ENCODE measurements at regions not wholly inside any gene's neighbourhood (a gene's known extent, or its start where the extent isn't known, plus 50 kb on each side); places are given as distances from the start of the nearest gene placed in this dataset.
"Not testable (repeated sequence)": the region's sequence is repeated elsewhere in the genome, so short reads cannot be mapped to it uniquely, and the experiment has no call there.

DNA sequence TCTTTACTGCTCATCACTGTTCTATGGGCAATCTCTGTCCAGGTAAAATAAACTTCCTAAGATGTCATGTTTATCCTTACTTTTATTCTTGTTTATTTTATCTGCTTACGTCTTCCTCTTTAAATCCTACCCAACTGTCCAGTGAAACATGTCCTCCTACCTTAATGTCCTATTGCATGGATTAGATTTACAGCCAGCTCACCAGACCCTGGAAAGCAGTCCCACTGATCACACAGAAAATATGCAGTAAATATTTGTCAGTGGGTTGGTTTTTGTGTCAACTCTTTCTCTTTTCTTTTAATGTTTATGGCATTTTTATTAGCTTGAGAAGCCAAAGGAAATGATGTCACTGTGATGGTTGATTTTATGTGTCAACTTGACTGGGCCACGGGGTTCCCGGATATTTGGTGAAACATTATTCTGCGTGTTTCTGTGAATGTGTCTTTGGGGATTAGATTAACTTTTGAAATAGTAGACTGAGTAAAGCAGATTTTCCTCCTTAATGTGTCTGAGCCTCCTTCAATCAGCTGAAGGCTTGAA lies 258.3 kb downstream of the SRGAP2C start:
- DNase-seq (ENCODE audit: low spot score), result no peak
- POLR2A ChIA-PET (ENCODE audit: low non-redundant PET), result no interaction called here
- no peak overlapping the region for H3K27ac ChIP-seq
- CTCF ChIA-PET, result no interaction called here
- TF ChIP-seq, protein P1, sequence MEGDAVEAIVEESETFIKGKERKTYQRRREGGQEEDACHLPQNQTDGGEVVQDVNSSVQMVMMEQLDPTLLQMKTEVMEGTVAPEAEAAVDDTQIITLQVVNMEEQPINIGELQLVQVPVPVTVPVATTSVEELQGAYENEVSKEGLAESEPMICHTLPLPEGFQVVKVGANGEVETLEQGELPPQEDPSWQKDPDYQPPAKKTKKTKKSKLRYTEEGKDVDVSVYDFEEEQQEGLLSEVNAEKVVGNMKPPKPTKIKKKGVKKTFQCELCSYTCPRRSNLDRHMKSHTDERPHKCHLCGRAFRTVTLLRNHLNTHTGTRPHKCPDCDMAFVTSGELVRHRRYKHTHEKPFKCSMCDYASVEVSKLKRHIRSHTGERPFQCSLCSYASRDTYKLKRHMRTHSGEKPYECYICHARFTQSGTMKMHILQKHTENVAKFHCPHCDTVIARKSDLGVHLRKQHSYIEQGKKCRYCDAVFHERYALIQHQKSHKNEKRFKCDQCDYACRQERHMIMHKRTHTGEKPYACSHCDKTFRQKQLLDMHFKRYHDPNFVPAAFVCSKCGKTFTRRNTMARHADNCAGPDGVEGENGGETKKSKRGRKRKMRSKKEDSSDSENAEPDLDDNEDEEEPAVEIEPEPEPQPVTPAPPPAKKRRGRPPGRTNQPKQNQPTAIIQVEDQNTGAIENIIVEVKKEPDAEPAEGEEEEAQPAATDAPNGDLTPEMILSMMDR (conservative IDR thresholded peaks at IDR 0.05; ENCODE audit: low read depth), result no peak

DNA sequence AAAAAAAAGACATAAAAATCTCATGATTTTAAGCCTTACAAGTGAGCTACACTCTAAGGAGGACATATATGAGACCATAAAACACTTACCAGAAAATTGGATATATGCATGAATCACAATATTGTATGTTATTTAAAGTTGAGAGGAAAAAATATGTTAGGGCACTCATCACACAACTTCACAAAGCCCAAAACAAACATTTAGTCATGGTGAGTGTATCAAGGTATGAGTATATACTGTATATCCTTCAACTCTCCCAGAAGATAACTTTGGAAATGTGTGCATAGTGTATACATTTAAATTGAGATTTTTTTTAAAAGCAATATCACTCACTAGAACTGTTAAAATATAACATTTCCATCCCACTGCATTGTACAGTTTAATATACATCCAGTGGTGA lies 259.3 kb downstream of the SRGAP2C start:
- CTCF ChIA-PET, result interaction anchor here (0.7 kb wide), 1 partner anchor 33 kb away, joined by 3 read pairs; no protein-coding TSS in a partner anchor
- POLR2A ChIA-PET (ENCODE audit: low non-redundant PET), result no interaction called here
- peak; percentile 6 for DNase-seq (ENCODE audit: low spot score)
- TF ChIP-seq, protein P1 (conservative IDR thresholded peaks at IDR 0.05; ENCODE audit: low read depth), result no peak
- H3K27ac ChIP-seq, result no peak overlapping the region

DNA sequence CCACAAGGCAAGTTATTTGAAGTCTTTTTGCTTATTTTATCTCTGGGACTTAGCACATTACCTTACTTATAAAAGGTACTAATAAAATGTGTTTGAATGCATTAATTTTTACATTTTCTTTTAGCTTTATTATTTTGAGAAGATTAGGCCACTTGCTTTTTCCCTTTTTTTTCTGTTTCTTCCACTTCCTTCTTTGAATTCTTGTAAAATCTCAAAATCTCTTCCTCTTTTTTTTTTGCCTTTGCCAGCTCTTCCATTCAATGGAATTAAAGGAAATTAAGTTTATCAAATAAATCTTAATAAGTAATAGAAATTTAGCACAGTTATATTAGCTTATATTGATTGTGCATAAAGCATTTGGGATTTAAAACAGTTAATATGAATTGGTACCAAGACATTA lies 260.9 kb downstream of the SRGAP2C start:
- TF ChIP-seq, protein P1 (conservative IDR thresholded peaks at IDR 0.05; ENCODE audit: low read depth), result no peak
- no peak overlapping the region for H3K27ac ChIP-seq
- DNase-seq (ENCODE audit: low spot score), result no peak
- CTCF ChIA-PET, result no interaction called here
- POLR2A ChIA-PET (ENCODE audit: low non-redundant PET), result no interaction called here

DNA sequence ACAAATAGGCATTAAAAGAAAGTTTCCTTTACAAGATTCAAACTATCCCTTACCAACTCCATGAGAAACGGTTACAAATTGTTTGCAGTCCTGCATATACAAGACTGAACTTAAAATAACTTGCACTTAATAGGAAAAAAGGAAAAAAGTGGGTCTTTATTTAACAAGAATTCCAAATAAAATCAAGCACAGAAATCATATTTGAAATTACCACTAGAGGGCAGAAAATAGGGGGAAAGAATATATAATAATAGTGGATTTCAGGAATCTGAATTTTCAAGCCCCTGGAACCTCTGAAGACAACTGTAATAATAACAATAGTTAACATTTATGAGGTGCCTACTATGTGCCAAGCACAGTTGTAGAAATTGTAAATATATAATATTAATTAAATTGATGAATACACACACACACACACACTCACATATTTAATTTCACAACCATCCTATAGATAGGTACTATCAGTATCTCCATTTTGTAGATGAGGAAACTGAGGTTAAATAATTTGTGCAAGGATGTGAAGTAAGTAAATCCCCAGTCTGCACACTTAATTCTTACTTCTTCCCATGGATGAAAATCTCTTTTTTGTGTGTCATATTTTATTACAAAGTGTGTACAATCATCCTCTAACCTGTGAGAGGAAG lies 262.6 kb downstream of the SRGAP2C start:
- TF ChIP-seq, protein P1 (conservative IDR thresholded peaks at IDR 0.05; ENCODE audit: low read depth), result peak; percentile 58
- DNase-seq (ENCODE audit: low spot score); H3K27ac ChIP-seq; POLR2A ChIA-PET (ENCODE audit: low non-redundant PET); CTCF ChIA-PET: not testable (repeated sequence)

DNA sequence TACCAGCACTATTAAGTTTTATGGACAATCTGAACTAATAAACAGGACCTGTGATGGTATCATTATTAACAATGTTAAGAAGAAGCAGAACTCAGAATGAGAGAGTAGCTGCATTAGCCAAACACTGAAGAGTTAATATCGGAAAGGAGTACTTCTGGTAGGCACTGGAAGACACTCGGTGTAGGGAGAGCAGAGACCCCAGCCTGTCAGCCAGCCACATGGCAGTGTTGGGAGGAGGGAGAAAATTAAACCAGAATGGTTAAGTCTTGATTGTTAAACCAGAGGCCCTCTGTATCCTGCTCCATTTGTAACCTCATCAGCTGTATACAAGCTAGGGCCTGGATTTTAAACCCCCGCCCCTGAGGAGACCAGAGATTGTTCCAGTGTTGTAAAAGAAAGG lies 263.3 kb downstream of the SRGAP2C start:
- POLR2A ChIA-PET (ENCODE audit: low non-redundant PET); DNase-seq (ENCODE audit: low spot score); H3K27ac ChIP-seq; CTCF ChIA-PET: not testable (repeated sequence)

DNA sequence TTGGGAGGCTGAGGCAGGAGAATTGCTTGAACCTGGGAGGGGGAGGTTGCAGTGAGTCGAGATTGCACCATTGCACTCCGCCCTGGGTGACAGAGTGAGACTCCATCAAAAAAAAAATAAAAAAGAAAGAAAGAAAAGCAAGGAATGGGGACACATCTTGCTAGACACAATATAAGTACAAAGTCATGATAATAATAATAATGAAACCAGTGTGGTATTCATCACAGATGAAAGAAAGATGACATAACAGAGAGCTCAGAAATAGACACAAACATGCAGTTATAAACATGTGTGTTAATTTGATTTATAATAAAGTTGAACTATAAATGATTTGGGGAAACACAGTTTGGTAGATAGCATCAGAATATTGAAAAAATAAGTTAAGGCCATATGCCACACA lies 264.1 kb downstream of the SRGAP2C start:
- POLR2A ChIA-PET (ENCODE audit: low non-redundant PET), result no interaction called here
- CTCF ChIA-PET, result no interaction called here
- H3K27ac ChIP-seq, result no peak overlapping the region
- TF ChIP-seq, protein P1 (conservative IDR thresholded peaks at IDR 0.05; ENCODE audit: low read depth), result no peak
- DNase-seq (ENCODE audit: low spot score), result no peak

DNA sequence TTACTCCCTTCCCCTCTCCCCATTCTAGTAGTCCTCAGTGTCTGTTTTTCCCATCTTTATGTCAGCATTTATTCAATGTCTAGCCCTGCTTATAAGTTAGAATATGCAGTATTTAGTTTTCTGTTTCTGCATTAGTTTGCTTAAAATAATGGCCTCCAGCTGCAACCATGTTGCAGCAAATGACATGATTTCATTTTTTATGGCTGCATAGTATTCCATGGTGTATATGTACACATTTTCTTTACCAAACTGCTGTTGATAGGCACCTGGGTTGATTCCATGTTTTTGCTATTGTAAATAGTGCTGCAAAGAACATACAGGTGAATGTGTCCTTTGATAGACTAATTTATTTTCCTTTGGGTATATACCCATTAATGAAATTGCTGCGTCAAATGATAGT lies 267.7 kb downstream of the SRGAP2C start:
- ChIA-PET CTCF (no interaction called here), POLR2A (ENCODE audit: low non-redundant PET) (no interaction called here)
- TF ChIP-seq, protein P1 (conservative IDR thresholded peaks at IDR 0.05; ENCODE audit: low read depth), result no peak
- no peak for DNase-seq (ENCODE audit: low spot score)
- no peak overlapping the region for H3K27ac ChIP-seq
